CD4-positive, alpha-beta memory T cell (primary cell): ENCODE measurements at regions not wholly inside any gene's neighbourhood (a gene's known extent, or its start where the extent isn't known, plus 50 kb on each side); places are given as distances from the start of the nearest gene placed in this dataset.

Experiments
- CTCF ChIA-PET: fragments of 350-600 bp; sonication (Branson Sonifier 250); formaldehyde crosslinking; loops from one replicate; lab custom pipeline; 2021; ENCODE audit warnings: inconsistent platforms; ENCODE audit not compliant: partially characterized antibody; lab: Charles Lee
- POLR2A ChIA-PET: fragments of 350-600 bp; sonication (Branson Sonifier 250); formaldehyde crosslinking; loops from one replicate; lab custom pipeline; 2021; ENCODE audit not compliant: partially characterized antibody; lab: Charles Lee
- DNase-seq, 5 donors: peaks; one replicate each; pipeline versions ENCODE4 v3.0.0 to v3.0.0-alpha.2; 2020 to 2022; ENCODE audit warnings: mixed read lengths in 1 of 5
- H3K27ac ChIP-seq: one replicate; pipeline ENCODE4 v1.7.0; 2013; ENCODE audit warnings: low read depth, low read length
- H3K27me3 ChIP-seq: 2 replicates; pipeline ENCODE4 v1.7.0; 2013; ENCODE audit warnings: mild to moderate bottlenecking, low read length, moderate library complexity; ENCODE audit not compliant: insufficient read depth
- H3K36me3 ChIP-seq: 2 replicates; pipeline ENCODE4 v1.7.0; 2013; ENCODE audit warnings: mild to moderate bottlenecking, low read length, moderate library complexity; ENCODE audit not compliant: insufficient read depth
- H3K4me1 ChIP-seq: 2 replicates; pipeline ENCODE4 v1.7.0; 2013; ENCODE audit warnings: mild to moderate bottlenecking, low read length, moderate library complexity; ENCODE audit not compliant: insufficient read depth
- H3K4me3 ChIP-seq, 2 donors: one replicate each; pipeline ENCODE4 v1.7.0; 2013; ENCODE audit warnings: low read length in 2 of 2, mild to moderate bottlenecking in 1 of 2
- H3K9me3 ChIP-seq, 2 donors: one replicate each; pipeline ENCODE4 v1.7.0; 2013; ENCODE audit warnings: low read length in 2 of 2, control low read depth in 1 of 2; ENCODE audit not compliant: control insufficient read depth in 1 of 2
- H3K27ac Mint-ChIP-seq, 7 donors: one replicate each; pipeline ENCODE4 v1.8.0; 2020 to 2021; ENCODE audit warnings: mixed read lengths in 7 of 7, mild to moderate bottlenecking in 6 of 7, inconsistent platforms in 3 of 7, moderate library complexity in 3 of 7
- H3K27me3 Mint-ChIP-seq, 2 donors: one replicate each; pipeline ENCODE4 v1.8.0; 2020 to 2021; ENCODE audit warnings: mixed read lengths in 2 of 2
- H3K36me3 Mint-ChIP-seq, 2 donors: one replicate each; pipeline ENCODE4 v1.8.0; 2020 to 2021; ENCODE audit warnings: mixed read lengths in 2 of 2, inconsistent platforms in 1 of 2, mild to moderate bottlenecking in 1 of 2
- H3K4me1 Mint-ChIP-seq, 4 donors: one replicate each; pipeline ENCODE4 v1.8.0; 2020 to 2021; ENCODE audit warnings: mixed read lengths in 4 of 4, mild to moderate bottlenecking in 1 of 4
- H3K4me3 Mint-ChIP-seq, 8 donors: one replicate each; pipeline ENCODE4 v1.8.0; 2020 to 2021; ENCODE audit warnings: mixed read lengths in 8 of 8, mild to moderate bottlenecking in 7 of 8, moderate library complexity in 6 of 8, inconsistent platforms in 3 of 8
- H3K9me3 Mint-ChIP-seq, 8 donors: one replicate each; pipeline ENCODE4 v1.8.0; 2020 to 2021; ENCODE audit warnings: mixed read lengths in 8 of 8, mild to moderate bottlenecking in 5 of 8, inconsistent platforms in 3 of 8, moderate library complexity in 1 of 8
- intact Hi-C: fragments of 100-400 bp; cut with micrococcal nuclease; formaldehyde crosslinking; loops from one replicate; pipeline ENCODE4 v1.15.1; 2023

- no peak overlapping the region for H3K27ac Mint-ChIP-seq
- intact Hi-C loops, result no loop called here
Observed at GRCh38 chr15:87461631-87462030, 794.9 kb downstream of the NTRK3 start.

DNA sequence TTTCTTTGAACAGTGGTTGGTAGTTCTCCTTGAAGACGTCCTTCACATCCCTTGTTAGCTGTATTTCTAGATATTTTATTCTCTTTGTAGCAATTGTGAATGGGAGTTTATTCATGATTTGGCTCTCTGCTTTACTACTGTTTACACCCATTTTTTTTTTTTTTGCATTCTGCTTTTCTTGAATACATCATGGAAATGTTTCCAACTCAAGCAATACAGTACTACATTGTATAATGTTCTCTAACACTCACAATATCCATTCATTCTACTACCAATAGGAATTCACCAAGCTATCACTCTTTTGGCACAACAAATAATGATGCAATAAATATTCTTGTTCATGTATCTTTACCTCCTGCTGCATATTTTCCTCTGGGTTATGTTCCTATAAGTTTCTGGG, 801.7 kb downstream of the NTRK3 start:
- Histone ChIP-seq H3K9me3 (no peaks in the 10 kb centered on the region), H3K36me3 (no peaks in the 10 kb centered on the region), H3K27ac (no peak overlapping the region), H3K4me1 (no peaks in the 10 kb centered on the region), H3K4me3 (no peak overlapping the region), H3K27me3 (no peaks in the 10 kb centered on the region)
- no peak for DNase-seq
- POLR2A ChIA-PET, result no interaction called here
- H3K4me3 Mint-ChIP-seq, result no peak overlapping the region
- intact Hi-C loops, result no loop called here
- CTCF ChIA-PET, result no interaction called here
- no peaks in the 10 kb centered on the region for H3K36me3 Mint-ChIP-seq
- H3K4me1 Mint-ChIP-seq, result no peaks in the 10 kb centered on the region
- H3K27me3 Mint-ChIP-seq, result no peaks in the 10 kb centered on the region
- H3K27ac Mint-ChIP-seq, result no peak overlapping the region
- H3K9me3 Mint-ChIP-seq, result peaks cover 0 to 9% (median 2%) of the 10 kb centered on the region in 8 donors

More at GRCh38 chr15:87461631-87462030, 794.9 kb downstream of the NTRK3 start:
- H3K27ac ChIP-seq, result no peak overlapping the region
- ChIA-PET POLR2A (no interaction called here), CTCF (no interaction called here)
- H3K36me3 Mint-ChIP-seq, result no peaks in the 10 kb centered on the region
- H3K9me3 Mint-ChIP-seq, result peaks cover 0 to 5% (median 0%) of the 10 kb centered on the region in 8 donors
- H3K36me3 ChIP-seq, result no peaks in the 10 kb centered on the region
- H3K4me3 Mint-ChIP-seq, result no peak overlapping the region
- no peaks in the 10 kb centered on the region for H3K4me1 ChIP-seq
- peaks cover 2% of the 10 kb centered on the region in 2 donors for H3K27me3 Mint-ChIP-seq
- no peaks in the 10 kb centered on the region for H3K9me3 ChIP-seq
- DNase-seq, result no peak
- no peak overlapping the region for H3K4me3 ChIP-seq
- H3K27me3 ChIP-seq, result no peaks in the 10 kb centered on the region
- no peaks in the 10 kb centered on the region for H3K4me1 Mint-ChIP-seq

- no peak for DNase-seq
- H3K36me3 ChIP-seq, result no peaks in the 10 kb centered on the region
- no peaks in the 10 kb centered on the region for H3K4me1 ChIP-seq
- no peaks in the 10 kb centered on the region for H3K27me3 ChIP-seq
- ChIA-PET POLR2A (no interaction called here), CTCF (no interaction called here)
- Mint-ChIP-seq H3K9me3 (peaks cover 0 to 9% (median 4%) of the 10 kb centered on the region in 8 donors), H3K4me3 (no peak overlapping the region), H3K36me3 (no peaks in the 10 kb centered on the region), H3K27ac (no peak overlapping the region), H3K4me1 (no peaks in the 10 kb centered on the region), H3K27me3 (peaks cover 0 to 3% of the 10 kb centered on the region in 2 donors)
- H3K27ac ChIP-seq, result no peak overlapping the region
- H3K4me3 ChIP-seq, result no peak overlapping the region
- intact Hi-C loops, result no loop called here
- H3K9me3 ChIP-seq, result no peaks in the 10 kb centered on the region
Observed at GRCh38 chr15:87450314-87450713, 806.2 kb downstream of the NTRK3 start.

- DNase-seq, result no peak
- Mint-ChIP-seq H3K27ac (no peak overlapping the region), H3K36me3 (no peaks in the 10 kb centered on the region), H3K9me3 (no peaks in the 10 kb centered on the region), H3K4me3 (no peak overlapping the region), H3K4me1 (no peaks in the 10 kb centered on the region), H3K27me3 (no peaks in the 10 kb centered on the region)
- intact Hi-C loops, result no loop called here
- H3K36me3 ChIP-seq, result no peaks in the 10 kb centered on the region
- H3K27ac ChIP-seq, result no peak overlapping the region
- CTCF ChIA-PET, result no interaction called here
- H3K27me3 ChIP-seq, result no peaks in the 10 kb centered on the region
- no peaks in the 10 kb centered on the region for H3K4me1 ChIP-seq
- H3K9me3 ChIP-seq, result no peaks in the 10 kb centered on the region
- POLR2A ChIA-PET, result no interaction called here
- H3K4me3 ChIP-seq, result no peak overlapping the region
Observed at GRCh38 chr15:87439090-87439489, 817.4 kb downstream of the NTRK3 start.

DNA sequence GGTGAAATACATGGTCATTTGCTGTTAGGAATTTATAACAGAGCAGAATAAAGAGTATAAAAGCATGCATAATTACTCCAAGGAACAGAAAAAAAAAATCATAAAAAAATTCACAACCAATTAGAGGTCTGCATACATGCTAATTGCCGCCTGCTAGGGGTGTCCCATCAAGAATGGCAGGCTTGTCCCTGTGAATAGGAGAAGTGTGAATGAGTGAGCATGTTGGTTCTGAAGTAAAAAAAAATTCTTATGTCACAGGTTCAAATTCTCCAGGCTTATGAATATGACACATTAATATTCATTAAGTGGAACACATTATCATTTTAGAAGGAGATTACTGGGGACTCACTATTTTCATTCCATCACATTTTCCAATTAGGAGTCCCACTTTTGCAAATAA, 822.7 kb downstream of the NTRK3 start:
- Mint-ChIP-seq H3K36me3 (no peaks in the 10 kb centered on the region), H3K9me3 (peaks cover 0 to 2% (median 0%) of the 10 kb centered on the region in 8 donors)

DNA sequence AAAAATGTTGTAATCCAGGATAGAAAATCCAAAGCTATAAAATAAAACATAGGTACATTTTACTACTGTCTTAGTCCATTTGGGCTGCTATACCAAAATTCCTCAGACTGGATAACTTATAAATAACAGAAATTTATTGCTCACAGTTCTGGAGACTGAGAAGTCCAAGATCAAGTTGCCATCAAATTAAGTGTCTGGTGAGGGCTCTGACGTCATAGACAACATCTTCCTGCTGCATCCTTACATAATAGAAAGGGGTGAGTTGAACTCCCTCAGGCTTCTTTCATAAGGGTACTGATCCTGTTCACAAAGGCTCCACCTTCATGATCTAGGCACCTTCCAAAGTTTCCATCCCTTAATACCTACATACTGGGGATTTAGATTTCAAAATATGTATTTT, 826.8 kb downstream of the NTRK3 start:
- H3K27ac Mint-ChIP-seq, result no peak overlapping the region
- no peaks in the 10 kb centered on the region for H3K4me1 ChIP-seq
- H3K4me3 ChIP-seq, result no peak overlapping the region
- no peaks in the 10 kb centered on the region for H3K27me3 ChIP-seq
- ChIA-PET POLR2A (no interaction called here), CTCF (no interaction called here)
- H3K36me3 Mint-ChIP-seq, result no peaks in the 10 kb centered on the region
- no peaks in the 10 kb centered on the region for H3K9me3 ChIP-seq
- no peaks in the 10 kb centered on the region for H3K36me3 ChIP-seq
- peaks cover 1 to 5% of the 10 kb centered on the region in 2 donors for H3K27me3 Mint-ChIP-seq
- H3K9me3 Mint-ChIP-seq, result peaks cover 0 to 2% (median 0%) of the 10 kb centered on the region in 8 donors
- intact Hi-C loops, result no loop called here
- H3K4me1 Mint-ChIP-seq, result no peaks in the 10 kb centered on the region
- no peak overlapping the region for H3K27ac ChIP-seq
- H3K4me3 Mint-ChIP-seq, result no peak overlapping the region
- no peak for DNase-seq

More for the DNA sequence above, 822.7 kb downstream of the NTRK3 start:
- no peaks in the 10 kb centered on the region for H3K27me3 ChIP-seq
- CTCF ChIA-PET, result no interaction called here
- POLR2A ChIA-PET, result no interaction called here
- H3K4me3 ChIP-seq, result no peak overlapping the region
- H3K4me1 ChIP-seq, result no peaks in the 10 kb centered on the region
- intact Hi-C loops, result no loop called here
- Mint-ChIP-seq H3K27me3 (peaks cover 1 to 2% of the 10 kb centered on the region in 2 donors), H3K4me1 (no peaks in the 10 kb centered on the region), H3K4me3 (no peak overlapping the region), H3K27ac (no peak overlapping the region)
- no peak for DNase-seq
- H3K36me3 ChIP-seq, result no peaks in the 10 kb centered on the region
- H3K9me3 ChIP-seq, result no peaks in the 10 kb centered on the region
- no peak overlapping the region for H3K27ac ChIP-seq

DNA sequence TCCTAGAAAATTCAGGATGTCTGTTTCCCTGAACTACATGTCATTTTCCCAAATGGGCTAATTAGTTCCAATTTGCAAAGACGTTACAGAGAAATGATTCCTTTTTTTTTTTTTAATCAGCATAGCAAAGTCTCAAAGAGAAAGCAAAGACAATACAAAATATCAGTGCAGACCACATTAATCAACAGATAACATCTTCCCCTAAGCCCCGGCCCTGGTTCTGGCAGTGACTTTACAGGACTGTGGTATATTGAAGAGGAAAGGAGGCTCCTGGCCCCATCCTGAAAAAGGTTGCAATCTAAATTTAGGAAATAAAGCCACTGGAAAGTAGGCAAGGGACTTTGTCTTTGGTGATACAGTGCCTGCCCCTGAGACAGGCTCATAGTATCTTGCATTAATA, 836.5 kb downstream of the NTRK3 start:
- Mint-ChIP-seq H3K4me3 (no peak overlapping the region), H3K9me3 (peaks cover 0 to 3% (median 0%) of the 10 kb centered on the region in 8 donors), H3K27me3 (peaks cover 2 to 3% of the 10 kb centered on the region in 2 donors), H3K4me1 (no peaks in the 10 kb centered on the region), H3K27ac (no peak overlapping the region), H3K36me3 (no peaks in the 10 kb centered on the region)
- no peaks in the 10 kb centered on the region for H3K4me1 ChIP-seq
- CTCF ChIA-PET, result no interaction called here
- H3K36me3 ChIP-seq, result no peaks in the 10 kb centered on the region
- intact Hi-C loops, result no loop called here
- DNase-seq, result no peak
- no peak overlapping the region for H3K4me3 ChIP-seq
- no peaks in the 10 kb centered on the region for H3K9me3 ChIP-seq
- H3K27ac ChIP-seq, result no peak overlapping the region
- POLR2A ChIA-PET, result no interaction called here
- H3K27me3 ChIP-seq, result no peaks in the 10 kb centered on the region

DNA sequence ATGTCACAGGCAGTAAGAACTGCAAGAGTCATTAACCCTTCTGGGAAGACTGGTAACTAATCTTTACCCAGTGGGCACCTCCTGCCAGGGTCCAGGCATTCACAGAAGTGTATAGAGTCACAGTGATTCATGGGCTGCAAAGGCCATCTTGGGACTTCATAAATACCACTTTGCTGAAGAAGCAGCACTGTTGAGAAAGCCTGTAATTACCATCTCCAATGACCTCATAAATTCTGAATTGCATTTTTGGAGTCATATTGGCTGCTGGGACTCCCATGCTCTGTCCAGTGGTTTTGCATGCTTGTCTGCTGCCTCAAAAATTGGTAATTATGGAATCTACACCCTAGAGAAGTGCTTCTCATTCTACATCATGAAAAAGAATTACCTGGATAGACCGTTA, 837.2 kb downstream of the NTRK3 start:
- Histone ChIP-seq H3K36me3 (no peaks in the 10 kb centered on the region), H3K4me1 (no peaks in the 10 kb centered on the region), H3K9me3 (no peaks in the 10 kb centered on the region), H3K4me3 (no peak overlapping the region), H3K27me3 (no peaks in the 10 kb centered on the region), H3K27ac (no peak overlapping the region)
- ChIA-PET CTCF (no interaction called here), POLR2A (no interaction called here)
- no peak overlapping the region for H3K4me3 Mint-ChIP-seq
- H3K27me3 Mint-ChIP-seq, result peaks cover 2 to 3% of the 10 kb centered on the region in 2 donors
- no peak overlapping the region for H3K27ac Mint-ChIP-seq
- H3K36me3 Mint-ChIP-seq, result no peaks in the 10 kb centered on the region
- intact Hi-C loops, result no loop called here
- H3K9me3 Mint-ChIP-seq, result peaks cover 0 to 3% (median 0%) of the 10 kb centered on the region in 8 donors
- DNase-seq, result no peak
- no peaks in the 10 kb centered on the region for H3K4me1 Mint-ChIP-seq
